HFFc6 (cell line): ENCODE measurements at regions not wholly inside any gene's neighbourhood (a gene's known extent, or its start where the extent isn't known, plus 50 kb on each side); places are given as distances from the start of the nearest gene placed in this dataset.

ENCODE experiments used
- DNase-seq: peaks from one replicate; pipeline ENCODE4 v3.0.0-alpha.2; 2018
- H3K27ac Mint-ChIP-seq: 2 replicates; pipeline ENCODE4 v1.8.0; 2020; ENCODE audit warnings: mild to moderate bottlenecking, mixed read lengths
- H3K27me3 Mint-ChIP-seq: 2 replicates; pipeline ENCODE4 v1.8.0; 2021; ENCODE audit warnings: mild to moderate bottlenecking, moderate library complexity, mixed read lengths; ENCODE audit not compliant: insufficient read depth
- H3K36me3 Mint-ChIP-seq: 2 replicates; pipeline ENCODE4 v1.8.0; 2021; ENCODE audit warnings: low read depth, mixed read lengths
- H3K4me1 Mint-ChIP-seq: 2 replicates; pipeline ENCODE4 v1.8.0; 2020; ENCODE audit warnings: low read depth, mixed read lengths
- H3K4me3 Mint-ChIP-seq: 2 replicates; pipeline ENCODE4 v1.8.0; 2020; ENCODE audit warnings: mild to moderate bottlenecking, moderate library complexity, mixed read lengths
- H3K9me3 Mint-ChIP-seq: 2 replicates; pipeline ENCODE4 v1.8.0; 2020; ENCODE audit warnings: mild to moderate bottlenecking, mixed read lengths
- CTCF ChIP-seq: fragments of 200-600 bp; sonication (generic); IDR thresholded peaks from 2 replicates; pipeline ENCODE4 v1.5.0; 2021; ENCODE audit warnings: antibody characterized with exemption, mild to moderate bottlenecking

GRCh38 chr9:18137815-18138214 lies 336.1 kb upstream of the ADAMTSL1 start:
- Mint-ChIP-seq H3K4me1 (no peaks in the 10 kb centered on the region), H3K27ac (no peak overlapping the region), H3K36me3 (no peaks in the 10 kb centered on the region), H3K4me3 (no peak overlapping the region), H3K9me3 (no peaks in the 10 kb centered on the region), H3K27me3 (peaks cover 4% of the 10 kb centered on the region)
- DNase-seq: no peak
- TF ChIP-seq CTCF: no peak; the same call in 1 of the 2 replicates

- Mint-ChIP-seq H3K36me3 (no peaks in the 10 kb centered on the region), H3K27ac (no peak overlapping the region), H3K4me3 (no peak overlapping the region), H3K27me3 (peaks cover 4% of the 10 kb centered on the region), H3K9me3 (no peaks in the 10 kb centered on the region), H3K4me1 (no peaks in the 10 kb centered on the region)
- no peak for TF ChIP-seq CTCF
- no peak for DNase-seq
Observed at GRCh38 chr9:18138656-18139055, 335.3 kb upstream of the ADAMTSL1 start.

- Mint-ChIP-seq H3K9me3 (no peaks in the 10 kb centered on the region), H3K27me3 (peaks cover 4% of the 10 kb centered on the region), H3K36me3 (no peaks in the 10 kb centered on the region), H3K4me1 (no peaks in the 10 kb centered on the region), H3K27ac (no peak overlapping the region), H3K4me3 (no peak overlapping the region)
- TF ChIP-seq CTCF: no peak
- no peak for DNase-seq
Observed at GRCh38 chr9:18141681-18142080, 332.3 kb upstream of the ADAMTSL1 start.

- Mint-ChIP-seq H3K36me3 (no peaks in the 10 kb centered on the region), H3K27ac (no peak overlapping the region), H3K9me3 (no peaks in the 10 kb centered on the region), H3K27me3 (peaks cover 4% of the 10 kb centered on the region), H3K4me1 (no peaks in the 10 kb centered on the region), H3K4me3 (no peak overlapping the region)
- no peak for DNase-seq
- TF ChIP-seq CTCF: peak; percentile 56
Observed at GRCh38 chr9:18143073-18143745, 330.7 kb upstream of the ADAMTSL1 start.

GRCh38 chr9:18146329-18146728 lies 327.6 kb upstream of the ADAMTSL1 start:
- Mint-ChIP-seq H3K27ac (no peak overlapping the region), H3K27me3 (peaks cover 7% of the 10 kb centered on the region), H3K36me3 (no peaks in the 10 kb centered on the region), H3K4me3 (no peak overlapping the region), H3K9me3 (no peaks in the 10 kb centered on the region), H3K4me1 (no peaks in the 10 kb centered on the region)
- no peak for TF ChIP-seq CTCF
- no peak for DNase-seq
